ENCODE measurements at regions not wholly inside any gene's neighbourhood (a gene's known extent, or its start where the extent isn't known, plus 50 kb on each side); places are given as distances from the start of the nearest gene placed in this dataset.

- no peak for DNase-seq (ENCODE audit: low read depth)
Observed at GRCh38 chr2:181243319-181243718, 213.9 kb upstream of the ITGA4 start.

GRCh38 chr2:181250691-181251090, 206.5 kb upstream of the ITGA4 start:
- no peak for DNase-seq (ENCODE audit: low read depth)

GRCh38 chr2:181252262-181253148, 204.7 kb upstream of the ITGA4 start:
- no peak for DNase-seq (ENCODE audit: low read depth)

- no peak for DNase-seq (ENCODE audit: low read depth)
Observed at GRCh38 chr2:181253438-181253837, 203.7 kb upstream of the ITGA4 start.

GRCh38 chr2:181255651-181256050, 201.5 kb upstream of the ITGA4 start:
- no peak for DNase-seq (ENCODE audit: low read depth)

GRCh38 chr2:181258720-181259119, 198.5 kb upstream of the ITGA4 start:
- DNase-seq (ENCODE audit: low read depth), result no peak

- DNase-seq (ENCODE audit: low read depth), result no peak
Observed at GRCh38 chr2:181262782-181263181, 194.4 kb upstream of the ITGA4 start.

- no peak for DNase-seq (ENCODE audit: low read depth)
Observed at GRCh38 chr2:181264001-181264400, 193.2 kb upstream of the ITGA4 start.

- DNase-seq (ENCODE audit: low read depth), result no peak
Observed at GRCh38 chr2:181264441-181264840, 192.7 kb upstream of the ITGA4 start.

- DNase-seq (ENCODE audit: low read depth), result no peak
Observed at GRCh38 chr2:181266614-181267013, 190.6 kb upstream of the ITGA4 start.

- no peak for DNase-seq (ENCODE audit: low read depth)
Observed at GRCh38 chr2:181268174-181268867, 188.9 kb upstream of the ITGA4 start.

- DNase-seq (ENCODE audit: low read depth), result no peak
Observed at GRCh38 chr2:181273986-181274385, 183.2 kb upstream of the ITGA4 start.

GRCh38 chr2:181275643-181276070, 181.5 kb upstream of the ITGA4 start:
- no peak for DNase-seq (ENCODE audit: low read depth)

- no peak for DNase-seq (ENCODE audit: low read depth)
Observed at GRCh38 chr2:181281206-181281832, 175.9 kb upstream of the ITGA4 start.

- no peak for DNase-seq (ENCODE audit: low read depth)
Observed at GRCh38 chr2:181285116-181285515, 172.1 kb upstream of the ITGA4 start.

GRCh38 chr2:181289698-181290097, 167.5 kb upstream of the ITGA4 start:
- DNase-seq (ENCODE audit: low read depth), result no peak

- DNase-seq (ENCODE audit: low read depth), result no peak
Observed at GRCh38 chr2:181290182-181290581, 167.0 kb upstream of the ITGA4 start.

- DNase-seq (ENCODE audit: low read depth), result no peak
Observed at GRCh38 chr2:181294979-181295378, 162.2 kb upstream of the ITGA4 start.

GRCh38 chr2:181300600-181301291, 156.4 kb upstream of the ITGA4 start:
- DNase-seq (ENCODE audit: low read depth), result no peak

- DNase-seq (ENCODE audit: low read depth), result no peak
Observed at GRCh38 chr2:181304011-181304844, 153.0 kb upstream of the ITGA4 start.

Data from activated T-cell treated with anti-CD3 and anti-CD28 coated beads for 24 hours (primary cell).